ENCODE measurements at regions not wholly inside any gene's neighbourhood (a gene's known extent, or its start where the extent isn't known, plus 50 kb on each side); places are given as distances from the start of the nearest gene placed in this dataset.
A peak's percentile ranks its signal among the peaks of the same experiment; 100 is the strongest.

- DNase-seq, result no peak
Observed at GRCh38 chr6:138719011-138719635, 54.4 kb upstream of the CCDC28A start.

GRCh38 chr6:138719744-138720143 is 53.8 kb upstream of the CCDC28A start:
- DNase-seq, result no peak

GRCh38 chr6:138722425-138723371 is 50.9 kb upstream of the CCDC28A start:
- peak; percentile 31 for DNase-seq

Measured in hematopoietic multipotent progenitor cell treated with erythropoietin and hydrocortisone succinate and interleukin-3 and kit ligand, for 6 days (in vitro differentiated cells).